Fibroblast of the aortic adventitia (primary cell): ENCODE measurements at regions not wholly inside any gene's neighbourhood (a gene's known extent, or its start where the extent isn't known, plus 50 kb on each side); places are given as distances from the start of the nearest gene placed in this dataset.

ENCODE experiments used
- DNase-seq: peaks from one replicate; pipeline ENCODE4 v3.0.0-alpha.2; 2010; ENCODE audit warnings: low read depth
- H3K4me3 ChIP-seq: 2 replicates; pipeline ENCODE4 v1.5.1; 2011; ENCODE audit warnings: low read depth, mild to moderate bottlenecking, control low read depth, low read length, moderate library complexity
- CTCF ChIP-seq: IDR thresholded peaks from 2 replicates; pipeline ENCODE4 v1.5.1; 2011; ENCODE audit warnings: mild to moderate bottlenecking, low read length, control low read depth, inconsistent platforms; ENCODE audit not compliant: insufficient read depth

- H3K4me3 ChIP-seq: no peak overlapping the region
- DNase-seq: no peak
- TF ChIP-seq CTCF: no peak
These were observed 263.9 kb upstream of the SESN3 start for GRCh38 chr11:95494856-95495255.

GRCh38 chr11:95494167-95494566 lies 263.2 kb upstream of the SESN3 start:
- H3K4me3 ChIP-seq: no peak overlapping the region
- TF ChIP-seq CTCF: no peak
- DNase-seq: no peak

- no peak for DNase-seq
- no peak overlapping the region for H3K4me3 ChIP-seq
- no peak for TF ChIP-seq CTCF
These were observed 259.6 kb upstream of the SESN3 start for GRCh38 chr11:95490625-95491024.

- TF ChIP-seq CTCF: no peak
- DNase-seq: no peak
- no peak overlapping the region for H3K4me3 ChIP-seq
These were observed 256.9 kb upstream of the SESN3 start for GRCh38 chr11:95487938-95488337.

GRCh38 chr11:95487391-95487790 lies 256.4 kb upstream of the SESN3 start:
- TF ChIP-seq CTCF: no peak
- peak; percentile 26 for DNase-seq
- no peak overlapping the region for H3K4me3 ChIP-seq

GRCh38 chr11:95486979-95487378 lies 256.0 kb upstream of the SESN3 start:
- no peak for DNase-seq
- H3K4me3 ChIP-seq: no peak overlapping the region
- TF ChIP-seq CTCF: no peak

- no peak for TF ChIP-seq CTCF
- DNase-seq: no peak
- no peak overlapping the region for H3K4me3 ChIP-seq
These were observed 255.5 kb upstream of the SESN3 start for GRCh38 chr11:95486466-95486865.
